Thyroid gland (tissue), 4 donors: ENCODE measurements at regions not wholly inside any gene's neighbourhood (a gene's known extent, or its start where the extent isn't known, plus 50 kb on each side); places are given as distances from the start of the nearest gene placed in this dataset.

Experiments
- DNase-seq, 2 donors: peaks; one replicate each; pipeline ENCODE4 v3.0.0-alpha.2; 2019
- H3K27ac ChIP-seq, 3 donors: fragments of 200-600 bp; sonication (generic); 1 replicate in 2 of 3; 2 replicates in 1 of 3; pipeline ENCODE4 v1.5.1; 2016 to 2019; ENCODE audit warnings: mild to moderate bottlenecking in 1 of 3, moderate library complexity in 1 of 3
- H3K27me3 ChIP-seq: fragments of 200-600 bp; sonication (generic); one replicate; pipeline ENCODE4 v1.5.1; 2019
- H3K36me3 ChIP-seq, 2 donors: fragments of 200-600 bp; sonication (generic); one replicate each; pipeline ENCODE4 v1.5.1; 2016 to 2019
- H3K4me1 ChIP-seq, 2 donors: fragments of 200-600 bp; sonication (generic); one replicate each; pipeline ENCODE4 v1.5.1; 2017 to 2019
- H3K4me3 ChIP-seq, 3 donors: fragments of 200-600 bp; sonication (generic); replicated peaks in 1 of 3; 1 replicate in 2 of 3; 2 replicates in 1 of 3; pipeline ENCODE4 v1.5.1; 2016; ENCODE audit warnings: mild to moderate bottlenecking in 1 of 3
- H3K9me3 ChIP-seq: fragments of 200-600 bp; sonication (generic); one replicate; pipeline ENCODE4 v1.5.1; 2017
- POLR2A ChIP-seq, 2 donors: fragments of 450-650 bp; IDR thresholded peaks; one replicate each; pipeline ENCODE4 v1.6.1; 2017; ENCODE audit warnings: antibody characterized with exemption in 2 of 2, mild to moderate bottlenecking in 2 of 2, moderate library complexity in 1 of 2
- WGBS, 2 donors: methylation state at CpG; one replicate each; pipeline ENCODE4 v1.1.5; 2017; 5-methylcytosine and 5-hydroxymethylcytosine counted together
- intact Hi-C: fragments of 100-400 bp; cut with DNase I; formaldehyde crosslinking; loops from one replicate; pipeline ENCODE4 v1.15.1; 2023
- TF ChIP-seq, protein P1 (sequence below), 6 experiments: fragments of 200-600 bp in 3 of 6; fragments of 450-650 bp in 3 of 6; sonication (generic) in 3 of 6; IDR thresholded peaks; one replicate each; pipeline ENCODE4 v1.5.1; 2016 to 2019; ENCODE audit warnings: antibody characterized with exemption in 6 of 6, mild to moderate bottlenecking in 2 of 6, inconsistent platforms in 1 of 6, moderate library complexity in 1 of 6

DNA sequence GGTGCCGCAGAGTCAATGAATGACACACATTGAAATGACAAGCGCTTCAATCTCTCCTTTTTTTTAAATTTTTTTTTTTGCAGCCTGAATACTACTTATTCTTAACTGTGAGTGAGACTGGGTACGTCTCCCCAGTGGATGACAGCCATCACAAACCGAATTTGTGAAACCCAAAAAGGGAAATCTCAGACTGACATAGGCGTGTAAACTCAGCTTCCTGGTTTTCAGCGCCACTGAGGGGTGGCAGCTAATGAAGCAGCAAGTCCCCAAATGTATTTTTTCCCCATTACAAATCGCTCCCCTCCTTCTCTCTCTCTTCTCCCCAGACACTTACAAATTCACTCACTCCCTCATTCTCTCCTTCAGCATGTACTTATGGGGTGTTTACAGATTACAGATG lies 196.0 kb downstream of the MAF start:
- DNase-seq = no peak
- WGBS, 2 donors = 85 to 92% methylated on average over 7 of the region's 7 CpGs
- Histone ChIP-seq H3K27me3 (no peaks in the 10 kb centered on the region), H3K9me3 (no peaks in the 10 kb centered on the region), H3K36me3 (no peaks in the 10 kb centered on the region), H3K27ac (no peak overlapping the region), H3K4me1 (no peaks in the 10 kb centered on the region), H3K4me3 (no peak overlapping the region)
- TF ChIP-seq, protein P1, sequence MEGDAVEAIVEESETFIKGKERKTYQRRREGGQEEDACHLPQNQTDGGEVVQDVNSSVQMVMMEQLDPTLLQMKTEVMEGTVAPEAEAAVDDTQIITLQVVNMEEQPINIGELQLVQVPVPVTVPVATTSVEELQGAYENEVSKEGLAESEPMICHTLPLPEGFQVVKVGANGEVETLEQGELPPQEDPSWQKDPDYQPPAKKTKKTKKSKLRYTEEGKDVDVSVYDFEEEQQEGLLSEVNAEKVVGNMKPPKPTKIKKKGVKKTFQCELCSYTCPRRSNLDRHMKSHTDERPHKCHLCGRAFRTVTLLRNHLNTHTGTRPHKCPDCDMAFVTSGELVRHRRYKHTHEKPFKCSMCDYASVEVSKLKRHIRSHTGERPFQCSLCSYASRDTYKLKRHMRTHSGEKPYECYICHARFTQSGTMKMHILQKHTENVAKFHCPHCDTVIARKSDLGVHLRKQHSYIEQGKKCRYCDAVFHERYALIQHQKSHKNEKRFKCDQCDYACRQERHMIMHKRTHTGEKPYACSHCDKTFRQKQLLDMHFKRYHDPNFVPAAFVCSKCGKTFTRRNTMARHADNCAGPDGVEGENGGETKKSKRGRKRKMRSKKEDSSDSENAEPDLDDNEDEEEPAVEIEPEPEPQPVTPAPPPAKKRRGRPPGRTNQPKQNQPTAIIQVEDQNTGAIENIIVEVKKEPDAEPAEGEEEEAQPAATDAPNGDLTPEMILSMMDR (IDR thresholded peaks at IDR 0.05) = no peak
- TF ChIP-seq POLR2A (IDR thresholded peaks at IDR 0.05) = no peak
- intact Hi-C loops = no loop called here

DNA sequence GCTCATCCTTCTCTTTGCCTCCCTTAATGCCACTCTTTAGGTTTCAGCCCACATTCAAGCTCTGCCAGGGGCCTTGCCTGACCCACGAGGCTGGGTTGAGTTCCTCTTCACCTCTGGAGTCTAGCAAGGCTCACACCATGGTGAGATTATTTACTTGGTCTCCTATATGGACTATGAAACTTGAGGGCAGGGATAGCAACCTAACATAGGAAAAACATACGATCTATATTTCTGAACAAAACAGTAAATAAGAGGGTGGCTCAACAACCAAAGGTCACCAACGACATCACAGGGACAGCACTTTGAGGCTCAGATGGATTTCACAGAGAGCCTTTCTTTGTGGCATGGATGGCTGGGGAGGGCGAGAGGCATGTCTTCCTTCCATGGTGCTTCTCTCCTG lies 197.0 kb downstream of the MAF start:
- TF ChIP-seq, protein P1 (IDR thresholded peaks at IDR 0.05) = no peak
- TF ChIP-seq POLR2A (IDR thresholded peaks at IDR 0.05) = no peak
- no peaks in the 10 kb centered on the region for H3K4me1 ChIP-seq
- intact Hi-C loops = no loop called here
- WGBS, 2 donors = 94 to 95% methylated on average over 4 of the region's 4 CpGs
- H3K27ac ChIP-seq = no peak overlapping the region
- no peaks in the 10 kb centered on the region for H3K36me3 ChIP-seq
- H3K27me3 ChIP-seq = no peaks in the 10 kb centered on the region
- DNase-seq = no peak
- H3K4me3 ChIP-seq = no peak overlapping the region
- H3K9me3 ChIP-seq = no peaks in the 10 kb centered on the region

- H3K27me3 ChIP-seq = no peaks in the 10 kb centered on the region
- no peaks in the 10 kb centered on the region for H3K9me3 ChIP-seq
- H3K4me1 ChIP-seq = no peaks in the 10 kb centered on the region
- H3K36me3 ChIP-seq = no peaks in the 10 kb centered on the region
- no peak overlapping the region for H3K4me3 ChIP-seq
- H3K27ac ChIP-seq = no peak overlapping the region
- 79 to 80% methylated on average over 6 of the region's 6 CpGs for WGBS, 2 donors
- TF ChIP-seq, protein P1 (IDR thresholded peaks at IDR 0.05) = no peak
- TF ChIP-seq POLR2A (IDR thresholded peaks at IDR 0.05) = no peak
- no peak for DNase-seq
- intact Hi-C loops = no loop called here
Observed at GRCh38 chr16:79402920-79403319, 197.6 kb downstream of the MAF start.

DNA sequence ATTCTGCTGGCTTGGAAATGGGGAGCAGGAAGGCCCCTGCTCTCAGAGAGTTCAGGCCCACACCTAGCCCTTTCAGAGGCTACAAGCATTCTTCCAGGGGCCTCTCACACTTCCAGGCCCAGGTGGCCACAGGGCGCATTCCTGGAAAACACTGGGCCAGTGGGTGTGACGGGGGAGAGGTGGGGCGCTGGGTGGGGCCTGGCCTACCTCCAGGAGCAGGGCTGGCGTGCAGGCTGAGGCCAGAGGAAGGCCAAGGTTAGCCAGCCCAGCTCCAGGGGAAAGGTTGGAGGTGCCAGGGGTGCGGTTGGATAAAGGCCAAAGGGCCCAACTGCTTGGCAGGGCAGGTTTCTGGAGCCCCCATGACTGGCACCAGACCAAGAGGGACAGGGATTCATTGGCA lies 198.2 kb downstream of the MAF start:
- no peaks in the 10 kb centered on the region for H3K27me3 ChIP-seq
- H3K4me1 ChIP-seq = no peaks in the 10 kb centered on the region
- intact Hi-C loops = no loop called here
- no peak overlapping the region for H3K4me3 ChIP-seq
- DNase-seq = peak; percentile 26 to 29
- H3K9me3 ChIP-seq = no peaks in the 10 kb centered on the region
- 85 to 95% methylated on average over 5 of the region's 5 CpGs for WGBS, 2 donors
- TF ChIP-seq, protein P1 (IDR thresholded peaks at IDR 0.05) = no peak
- no peak for TF ChIP-seq POLR2A (IDR thresholded peaks at IDR 0.05)
- H3K36me3 ChIP-seq = no peaks in the 10 kb centered on the region
- H3K27ac ChIP-seq = no peak overlapping the region

GRCh38 chr16:79401782-79402181 lies 198.8 kb downstream of the MAF start:
- Histone ChIP-seq H3K4me3 (no peak overlapping the region), H3K27ac (no peak overlapping the region), H3K36me3 (no peaks in the 10 kb centered on the region), H3K9me3 (no peaks in the 10 kb centered on the region), H3K27me3 (no peaks in the 10 kb centered on the region), H3K4me1 (no peaks in the 10 kb centered on the region)
- WGBS, 2 donors = 100% methylated on average over 1 of the region's 1 CpG
- no peak for DNase-seq
- TF ChIP-seq POLR2A (IDR thresholded peaks at IDR 0.05) = no peak
- TF ChIP-seq, protein P1 (IDR thresholded peaks at IDR 0.05) = no peak
- intact Hi-C loops = no loop called here
